Body of pancreas (tissue), 4 donors: ENCODE measurements at regions not wholly inside any gene's neighbourhood (a gene's known extent, or its start where the extent isn't known, plus 50 kb on each side); places are given as distances from the start of the nearest gene placed in this dataset.

Source experiments
- CTCF ChIP-seq, 7 experiments: fragments of 450-650 bp in 4 of 7; fragments of 200-600 bp in 3 of 7; sonication (generic) in 3 of 7; IDR thresholded peaks; one replicate each; pipeline ENCODE4 v1.5.1; 2016 to 2019; ENCODE audit warnings: antibody characterized with exemption in 7 of 7
- POLR2A ChIP-seq, 3 donors: fragments of 450-650 bp; IDR thresholded peaks; one replicate each; pipeline ENCODE4 v1.6.1; 2016; ENCODE audit warnings: antibody characterized with exemption in 3 of 3, mild to moderate bottlenecking in 2 of 3

DNA sequence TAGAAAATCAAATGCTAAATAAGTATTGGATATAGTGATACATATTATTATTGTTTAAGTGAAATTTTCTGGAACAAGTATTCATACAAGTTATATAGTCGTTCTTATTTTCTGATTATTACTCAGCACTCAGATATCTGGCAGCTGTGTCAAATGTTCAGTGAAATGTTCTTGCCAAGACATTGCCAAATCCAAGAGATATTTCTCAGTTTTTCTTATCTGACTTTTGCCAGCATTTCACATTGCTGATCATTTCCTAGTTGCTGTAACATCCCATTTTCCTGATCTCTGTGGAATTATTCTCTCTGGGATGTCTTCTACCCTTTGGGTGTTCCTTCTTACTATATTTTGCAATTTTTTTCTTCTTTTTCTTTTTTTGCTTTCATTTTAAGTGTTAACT, 262.3 kb downstream of the KIF2B start:
- TF ChIP-seq CTCF (IDR thresholded peaks at IDR 0.05): no peak
- TF ChIP-seq POLR2A (IDR thresholded peaks at IDR 0.05): no peak
